Hepatic stellate cell (primary cell): ENCODE measurements at regions not wholly inside any gene's neighbourhood (a gene's known extent, or its start where the extent isn't known, plus 50 kb on each side); places are given as distances from the start of the nearest gene placed in this dataset.

Experiments used
- DNase-seq: peaks from one replicate; pipeline ENCODE4 v3.0.0; 2011; ENCODE audit warnings: low spot score

DNA sequence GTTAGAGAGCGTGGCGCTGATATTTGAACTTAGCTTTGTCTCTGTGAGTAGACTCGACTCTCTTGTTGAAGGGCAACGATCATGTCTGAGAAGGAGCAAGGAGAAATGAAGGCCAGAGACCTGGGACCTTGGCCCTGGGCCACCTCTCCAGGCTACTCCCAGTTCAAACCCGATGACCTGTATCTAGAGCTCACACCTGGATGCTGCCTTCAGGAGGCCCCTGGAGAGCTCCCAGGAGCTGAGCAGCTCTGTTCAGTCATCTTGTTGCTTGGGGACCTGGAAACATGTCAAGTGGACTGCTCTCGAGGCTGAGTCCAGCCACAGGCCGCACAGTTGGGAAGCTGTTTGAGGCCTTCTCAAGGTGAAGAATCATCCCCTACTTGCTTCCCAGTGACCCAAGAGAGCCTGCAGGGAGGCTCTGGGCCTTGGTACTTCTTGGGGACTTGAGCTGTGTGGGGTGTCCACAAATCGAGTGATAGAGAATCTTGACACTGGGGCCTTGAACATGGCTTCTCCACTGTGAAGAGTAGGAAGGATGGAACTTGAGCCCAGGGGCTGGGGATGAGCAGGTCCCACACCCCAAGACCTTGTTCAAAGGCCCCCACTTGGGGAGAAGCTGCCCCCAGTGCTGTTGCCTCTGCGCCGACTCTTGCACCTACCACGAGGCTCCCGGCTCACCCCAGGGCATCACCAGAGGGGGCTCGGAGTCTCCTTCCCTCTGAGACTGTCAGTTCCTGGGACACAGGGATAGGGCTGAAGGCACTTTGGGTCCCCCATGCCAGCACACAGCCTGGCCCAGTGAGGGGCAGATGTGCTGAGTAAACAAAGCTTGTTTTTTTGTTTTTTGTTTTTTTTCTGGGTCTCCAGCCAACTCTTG is 112.1 kb downstream of the IRX5 start:
- no peak for DNase-seq

- DNase-seq: no peak
Observed at GRCh38 chr16:55043499-55043898, 112.8 kb downstream of the IRX5 start.

DNA sequence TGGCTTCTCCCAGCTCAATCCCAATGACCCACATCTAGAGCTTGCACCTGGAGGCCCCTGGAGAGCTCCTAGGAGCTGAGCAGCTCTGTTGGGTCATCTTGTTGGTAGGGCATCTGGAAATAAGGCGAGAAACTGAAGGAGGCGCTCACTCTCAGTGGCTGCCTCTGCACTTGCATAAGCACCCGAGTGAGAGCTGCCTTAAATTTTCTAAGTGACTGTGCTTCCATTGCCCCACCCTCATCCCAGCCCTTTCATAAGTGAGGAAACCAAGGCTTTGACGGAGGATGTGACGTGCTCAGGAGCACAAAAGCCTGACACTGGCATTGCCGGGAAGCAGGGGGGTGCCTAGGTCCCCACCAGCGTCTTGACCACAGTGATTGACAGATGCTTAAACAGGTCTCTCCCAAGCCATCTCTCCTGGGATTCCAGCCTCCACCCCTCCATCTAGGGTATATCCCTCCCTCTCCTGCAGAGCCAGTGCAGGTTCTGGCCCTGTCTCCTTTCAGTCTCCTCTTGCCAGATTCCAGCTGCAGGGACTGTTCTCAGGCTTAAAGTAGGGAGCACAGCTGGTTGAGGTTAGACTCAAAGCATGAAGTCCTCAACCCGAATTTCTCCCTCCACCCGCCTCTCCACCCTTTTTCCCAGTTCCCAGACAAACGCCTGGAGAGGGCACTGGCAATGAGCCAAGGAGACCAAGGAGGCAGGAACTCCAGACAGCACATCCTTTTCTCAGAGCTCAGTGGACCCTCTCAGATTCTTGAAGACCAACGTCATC is 113.7 kb downstream of the IRX5 start:
- no peak for DNase-seq

GRCh38 chr16:55045329-55045728 is 114.7 kb downstream of the IRX5 start:
- no peak for DNase-seq

DNA sequence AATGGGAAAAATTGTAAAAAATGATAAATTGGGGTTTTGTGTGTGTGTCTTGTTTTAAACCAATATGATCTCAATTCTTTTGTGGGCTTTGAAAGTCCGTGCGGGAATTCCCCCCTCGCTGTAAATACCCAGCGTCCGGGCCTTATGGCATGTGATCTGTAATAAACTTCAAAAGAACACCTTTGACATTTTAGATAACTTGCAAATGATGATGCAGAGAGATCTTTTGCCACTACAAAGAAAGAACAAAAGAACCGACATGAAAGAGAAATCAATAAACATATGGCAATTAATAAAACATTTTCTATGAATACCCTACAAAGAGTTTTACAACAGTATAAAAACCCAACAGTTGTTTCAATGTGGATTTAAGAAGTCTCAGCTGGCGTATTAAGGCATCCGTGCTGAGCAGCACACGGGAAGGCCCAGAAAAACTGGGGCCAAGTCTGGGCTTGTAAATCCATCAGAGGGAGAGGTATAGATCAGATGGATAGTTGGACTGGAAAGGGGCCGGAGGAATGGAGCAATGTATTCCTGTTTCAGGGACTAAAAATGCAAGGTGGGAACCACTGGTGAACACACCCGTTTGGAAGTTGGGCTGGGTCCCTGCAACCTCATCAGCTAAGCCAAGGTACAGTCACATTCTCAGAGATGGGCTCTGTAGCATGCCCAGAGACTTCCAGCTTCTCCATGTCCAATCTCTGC is 115.2 kb downstream of the IRX5 start:
- DNase-seq: no peak

DNA sequence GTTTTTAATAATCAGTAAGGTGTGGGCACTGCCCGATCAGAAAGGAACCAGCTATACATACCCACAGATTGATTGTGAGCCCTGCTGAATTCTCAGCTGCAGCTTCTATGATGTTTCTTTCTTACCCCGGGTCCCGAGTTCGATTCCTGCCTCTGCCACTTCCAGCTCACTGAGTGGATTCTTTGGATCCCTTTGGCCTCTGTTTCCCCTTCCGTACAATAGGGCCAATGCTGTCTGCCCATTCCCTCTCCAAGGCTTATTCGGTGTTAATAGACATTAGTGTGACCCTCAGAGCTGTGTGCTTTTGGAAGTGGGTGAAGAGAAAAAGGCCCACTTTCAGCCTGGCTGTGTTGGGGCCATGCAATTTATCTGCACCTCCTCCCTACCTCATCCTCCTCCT is 115.8 kb downstream of the IRX5 start:
- no peak for DNase-seq

DNA sequence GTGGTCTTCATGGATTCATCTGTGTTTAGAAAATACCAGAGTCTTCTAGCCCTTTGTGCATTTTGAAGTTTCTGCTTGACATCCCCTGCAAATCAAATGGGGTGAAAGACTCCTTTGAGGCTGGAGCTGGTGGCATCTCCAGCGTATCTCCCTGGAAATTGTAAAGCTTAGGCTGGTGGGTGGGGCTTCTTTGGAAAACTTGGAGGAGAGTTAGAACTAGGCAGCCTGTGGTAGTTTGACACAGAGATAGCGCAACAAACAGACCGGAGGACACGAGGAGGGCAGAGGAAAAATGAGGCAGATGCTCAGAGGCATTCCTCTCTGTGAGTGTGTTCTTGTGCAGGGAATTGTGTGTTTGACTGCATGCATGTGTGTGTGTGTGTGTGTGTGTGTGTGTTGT is 116.3 kb downstream of the IRX5 start:
- no peak for DNase-seq

GRCh38 chr16:55047331-55047730 is 116.7 kb downstream of the IRX5 start:
- DNase-seq: no peak

GRCh38 chr16:55047903-55048497 is 117.3 kb downstream of the IRX5 start:
- DNase-seq: no peak

DNA sequence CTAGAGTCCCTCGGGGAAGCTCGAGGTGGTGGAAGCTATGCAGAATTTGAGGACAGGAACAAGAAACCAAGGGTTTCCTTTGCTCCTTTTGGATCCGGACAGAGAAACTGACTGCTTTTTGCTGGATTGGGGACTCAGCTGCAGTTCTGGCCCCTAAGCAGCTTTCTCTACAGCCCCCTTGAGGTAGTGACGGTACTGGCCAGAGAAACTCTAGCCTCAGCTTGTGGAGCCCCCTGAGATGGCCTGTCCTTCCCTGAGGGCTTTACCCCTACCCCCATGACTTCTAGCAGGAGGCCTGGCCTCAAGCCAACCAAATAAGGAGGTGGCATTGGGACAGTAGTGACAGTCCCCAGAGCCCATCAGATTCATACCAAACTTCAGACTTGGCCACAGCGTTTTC is 118.1 kb downstream of the IRX5 start:
- no peak for DNase-seq

DNA sequence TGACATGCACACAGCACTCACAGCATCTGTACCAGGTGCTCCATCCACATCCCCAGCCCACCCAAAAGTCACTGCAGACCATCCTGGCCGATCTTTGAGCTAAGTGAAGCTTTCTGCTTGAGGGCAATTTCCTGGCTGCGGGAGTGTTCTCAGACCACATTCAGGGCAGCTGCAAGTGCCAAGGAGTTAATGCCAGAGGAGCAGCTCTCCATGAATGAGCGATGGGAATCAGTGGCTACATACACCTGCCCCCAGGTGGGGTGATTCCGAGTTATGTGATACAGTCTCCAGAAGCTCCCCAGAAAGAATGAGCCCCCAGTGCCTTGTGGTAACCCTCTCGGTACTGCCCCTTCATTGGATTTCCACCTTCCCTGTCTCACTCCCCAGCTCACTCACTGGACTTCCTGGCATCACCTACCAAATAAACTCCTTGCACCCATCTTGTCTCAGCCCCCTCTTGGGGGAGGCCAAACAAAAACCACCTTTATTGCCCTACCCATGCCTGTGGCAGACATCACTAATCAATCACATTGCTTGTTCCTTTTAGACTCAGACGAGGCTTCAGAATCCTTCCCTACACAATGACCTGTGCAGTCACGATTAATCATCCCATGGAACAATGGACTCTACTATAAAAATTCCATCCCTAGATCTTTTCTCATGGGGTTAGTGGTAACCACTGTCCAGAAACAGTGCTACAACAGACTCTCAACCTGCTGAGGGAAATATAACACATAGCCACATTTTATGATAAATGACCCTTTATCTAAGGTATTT is 121.1 kb downstream of the IRX5 start:
- DNase-seq: no peak

DNA sequence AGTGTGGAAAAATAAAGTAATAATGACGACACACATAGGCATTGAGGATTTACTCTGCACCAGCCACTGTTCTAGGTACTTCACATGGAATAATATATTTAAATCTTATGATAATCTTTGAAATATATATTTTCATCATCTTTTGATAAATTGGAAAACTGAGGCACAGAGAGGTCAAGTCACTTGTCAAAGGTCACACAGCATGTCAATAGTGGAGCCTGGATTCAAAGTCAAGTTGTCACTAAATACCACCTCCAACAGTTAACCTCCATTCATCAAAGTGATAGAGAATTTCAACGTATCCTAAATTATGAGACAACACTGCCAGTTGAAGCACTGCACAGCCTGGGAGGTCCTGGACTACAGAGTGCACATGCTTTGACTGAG is 121.7 kb downstream of the IRX5 start:
- DNase-seq: no peak

GRCh38 chr16:55052741-55053415 is 122.2 kb downstream of the IRX5 start:
- no peak for DNase-seq

GRCh38 chr16:55055262-55055661 is 124.6 kb downstream of the IRX5 start:
- DNase-seq: no peak

DNA sequence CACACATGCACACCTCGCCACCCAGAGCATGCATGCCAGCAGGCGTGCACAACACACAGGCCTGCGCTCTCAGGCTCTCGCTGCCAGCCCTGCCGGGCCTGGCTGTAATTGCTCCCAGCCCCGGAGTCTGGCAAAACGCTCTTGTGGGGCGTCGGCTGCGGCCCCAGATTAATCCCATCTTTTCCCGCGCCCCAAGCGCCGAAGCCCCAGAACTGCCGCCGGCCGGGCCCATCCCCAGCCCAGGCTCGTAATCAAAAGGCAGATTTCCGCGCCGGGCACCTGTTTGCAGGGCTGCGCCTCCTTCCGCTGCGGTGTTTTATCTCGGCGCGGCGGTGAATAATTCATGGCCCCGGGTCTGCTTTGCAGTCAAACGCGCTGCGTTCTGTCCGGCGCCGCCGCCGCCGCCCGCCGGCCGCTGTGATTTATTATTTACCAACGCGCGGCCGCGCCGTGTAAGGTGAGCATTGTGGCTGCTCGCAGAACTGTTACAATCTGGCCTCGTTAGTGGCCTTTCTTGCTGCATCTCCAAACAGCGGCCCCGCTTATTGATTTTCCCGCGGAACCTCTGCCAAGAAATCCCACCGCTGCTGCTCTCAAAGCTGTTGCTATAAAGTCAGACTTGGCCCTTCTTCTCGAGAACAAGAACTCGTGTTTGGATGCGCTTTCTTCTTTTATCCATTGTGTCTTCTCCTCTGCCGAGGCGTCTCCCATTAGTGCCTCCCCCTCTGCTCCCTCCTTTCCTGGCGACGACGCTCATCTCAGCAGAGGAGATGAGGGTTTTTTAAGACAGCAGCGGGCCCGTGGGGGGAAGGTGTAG is 126.1 kb downstream of the IRX5 start:
- no peak for DNase-seq

DNA sequence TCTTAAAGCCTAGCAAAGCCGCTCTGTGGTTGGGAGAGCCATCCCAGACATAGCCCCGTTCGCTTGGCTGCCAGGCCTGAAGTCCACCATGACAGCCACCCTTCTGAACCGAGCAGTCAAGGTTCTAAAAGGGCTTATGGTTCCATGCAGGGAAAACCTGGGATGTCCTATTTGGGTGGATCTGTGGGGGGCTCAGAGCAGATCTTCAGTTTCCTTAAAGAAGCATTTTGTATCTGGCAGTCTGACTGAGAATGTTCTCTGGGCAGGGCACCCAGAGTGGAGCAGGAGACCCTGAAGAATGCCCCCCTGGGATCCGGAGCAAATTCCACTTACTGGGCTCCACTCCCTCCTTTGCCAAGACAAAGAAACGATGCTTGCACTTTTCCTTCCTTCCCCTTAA is 127.2 kb downstream of the IRX5 start:
- no peak for DNase-seq

DNA sequence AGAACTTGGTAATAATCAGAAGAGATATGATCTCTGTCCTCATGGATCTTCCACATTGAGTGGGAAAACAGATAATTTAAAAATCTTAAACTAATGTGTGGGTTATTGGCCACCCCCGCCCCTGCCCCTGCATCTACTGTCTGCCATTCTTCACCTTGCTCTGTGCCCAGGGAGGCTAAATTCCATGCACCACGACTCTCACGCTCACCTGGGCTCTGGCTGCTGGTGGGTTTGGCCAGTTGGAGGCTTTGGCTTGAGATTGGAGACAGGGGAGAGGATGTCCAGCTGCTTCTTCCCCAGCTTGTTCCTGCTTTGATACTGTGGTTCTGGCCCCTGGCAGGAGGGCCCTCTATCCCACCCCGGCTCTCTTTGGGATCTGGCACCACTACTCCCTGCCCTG is 127.9 kb downstream of the IRX5 start:
- DNase-seq: no peak

GRCh38 chr16:55059146-55059545 is 128.5 kb downstream of the IRX5 start:
- DNase-seq: no peak

GRCh38 chr16:55061126-55061525 is 130.5 kb downstream of the IRX5 start:
- no peak for DNase-seq

DNA sequence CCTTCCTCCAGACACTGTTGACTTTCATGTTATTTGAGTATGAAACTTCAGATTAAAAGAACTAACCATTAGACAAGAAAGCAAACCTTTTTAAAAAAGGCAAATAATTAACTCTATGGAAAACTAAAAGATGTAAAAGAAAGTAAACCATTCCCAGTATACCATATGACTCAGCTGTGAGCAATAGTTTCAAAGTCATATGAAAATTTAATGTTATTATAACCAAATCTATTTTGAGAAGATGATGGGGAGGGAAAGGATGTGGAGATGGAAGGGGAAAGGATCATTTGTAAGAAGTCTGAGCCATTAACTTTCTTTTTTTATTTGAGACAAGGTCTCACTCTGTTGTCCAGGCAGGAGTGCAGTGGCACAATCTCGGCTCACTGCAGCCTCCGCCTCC is 131.8 kb downstream of the IRX5 start:
- peak; percentile 47 for DNase-seq
